AG09319 (cell line): ENCODE measurements at regions not wholly inside any gene's neighbourhood (a gene's known extent, or its start where the extent isn't known, plus 50 kb on each side); places are given as distances from the start of the nearest gene placed in this dataset.

ENCODE experiments used
- DNase-seq: peaks from one replicate; pipeline ENCODE4 v3.0.0-alpha.2; 2010; ENCODE audit warnings: low read depth; ENCODE audit errors: extremely low read depth
- TF ChIP-seq, protein P1 (sequence below): IDR thresholded peaks from 2 replicates; pipeline ENCODE4 v1.5.1; 2011; ENCODE audit warnings: low read depth, mild to moderate bottlenecking, inconsistent platforms, low read length, moderate library complexity

DNA sequence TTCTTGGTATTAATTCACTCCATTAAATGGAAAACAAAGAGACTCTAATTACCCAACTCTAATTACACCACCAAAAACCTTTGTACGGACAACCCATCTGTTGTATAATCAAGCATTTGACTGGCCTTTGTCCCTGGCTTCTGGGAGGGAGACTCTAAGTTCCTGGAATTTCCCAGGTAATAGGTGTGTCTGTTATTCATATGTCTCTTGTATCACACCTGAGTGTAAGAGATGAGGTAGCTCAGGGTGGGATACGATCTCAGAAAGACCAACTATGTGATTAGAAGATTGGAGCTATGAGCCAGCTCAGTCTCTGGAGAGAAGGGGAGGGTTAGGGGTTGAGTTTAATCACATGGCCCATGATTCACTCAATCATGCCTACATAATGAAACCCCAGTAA is 94.7 kb upstream of the PLXNC1 start:
- TF ChIP-seq, protein P1, sequence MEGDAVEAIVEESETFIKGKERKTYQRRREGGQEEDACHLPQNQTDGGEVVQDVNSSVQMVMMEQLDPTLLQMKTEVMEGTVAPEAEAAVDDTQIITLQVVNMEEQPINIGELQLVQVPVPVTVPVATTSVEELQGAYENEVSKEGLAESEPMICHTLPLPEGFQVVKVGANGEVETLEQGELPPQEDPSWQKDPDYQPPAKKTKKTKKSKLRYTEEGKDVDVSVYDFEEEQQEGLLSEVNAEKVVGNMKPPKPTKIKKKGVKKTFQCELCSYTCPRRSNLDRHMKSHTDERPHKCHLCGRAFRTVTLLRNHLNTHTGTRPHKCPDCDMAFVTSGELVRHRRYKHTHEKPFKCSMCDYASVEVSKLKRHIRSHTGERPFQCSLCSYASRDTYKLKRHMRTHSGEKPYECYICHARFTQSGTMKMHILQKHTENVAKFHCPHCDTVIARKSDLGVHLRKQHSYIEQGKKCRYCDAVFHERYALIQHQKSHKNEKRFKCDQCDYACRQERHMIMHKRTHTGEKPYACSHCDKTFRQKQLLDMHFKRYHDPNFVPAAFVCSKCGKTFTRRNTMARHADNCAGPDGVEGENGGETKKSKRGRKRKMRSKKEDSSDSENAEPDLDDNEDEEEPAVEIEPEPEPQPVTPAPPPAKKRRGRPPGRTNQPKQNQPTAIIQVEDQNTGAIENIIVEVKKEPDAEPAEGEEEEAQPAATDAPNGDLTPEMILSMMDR, result no peak
- DNase-seq, result no peak

DNA sequence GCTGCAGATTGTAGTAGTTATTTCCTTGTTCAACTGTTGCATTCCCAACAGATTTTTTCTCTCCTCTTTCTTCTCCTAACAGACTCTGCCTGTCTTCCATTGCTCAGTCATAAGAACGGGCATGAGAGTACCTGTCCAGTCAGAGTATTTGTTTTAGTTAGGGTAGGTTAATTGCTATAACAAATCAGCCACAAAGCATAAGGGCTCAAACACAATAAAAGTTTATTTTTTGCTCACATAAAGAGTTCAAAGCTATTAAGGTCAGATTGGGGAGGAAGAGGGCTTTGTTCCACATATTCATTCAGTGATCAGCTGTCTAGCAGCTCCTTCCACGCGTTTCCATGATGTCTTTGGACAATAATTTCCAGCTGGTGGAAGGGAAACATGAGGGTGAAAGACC is 92.8 kb upstream of the PLXNC1 start:
- TF ChIP-seq, protein P1, result no peak
- no peak for DNase-seq

DNA sequence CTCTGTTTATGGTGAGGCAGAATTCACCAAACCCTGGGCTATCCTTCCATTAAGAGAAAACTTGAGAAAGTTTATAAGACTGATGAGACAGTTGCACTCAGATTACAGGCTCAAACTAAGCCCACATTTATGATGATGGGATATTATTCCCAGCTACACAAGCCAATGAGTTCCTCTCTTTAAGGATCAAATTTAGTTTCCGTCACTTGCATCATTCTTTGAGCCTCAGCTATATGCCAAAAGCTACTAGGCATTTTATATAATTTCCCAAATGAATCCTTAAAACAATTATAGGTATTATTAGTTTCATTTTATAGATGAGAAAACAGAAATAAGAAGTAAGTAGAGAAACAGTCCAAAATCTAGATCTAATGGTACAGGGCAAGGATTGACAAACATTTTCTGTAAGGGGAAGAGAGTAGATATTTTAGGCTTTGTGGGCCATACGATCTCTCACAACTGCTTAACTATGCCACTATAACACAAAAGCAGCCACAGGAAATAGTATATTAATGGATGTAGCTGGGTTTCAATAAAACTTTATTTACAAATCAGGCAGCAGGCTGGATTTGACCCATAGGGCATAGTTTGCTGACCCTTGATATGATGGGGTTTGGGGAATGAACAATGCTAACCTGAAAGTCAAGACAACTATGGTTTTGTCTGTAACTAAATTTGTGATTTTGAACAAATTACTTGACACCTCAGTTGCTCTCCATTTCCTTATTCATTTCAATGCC is 91.8 kb upstream of the PLXNC1 start:
- TF ChIP-seq, protein P1, result no peak
- no peak for DNase-seq

DNA sequence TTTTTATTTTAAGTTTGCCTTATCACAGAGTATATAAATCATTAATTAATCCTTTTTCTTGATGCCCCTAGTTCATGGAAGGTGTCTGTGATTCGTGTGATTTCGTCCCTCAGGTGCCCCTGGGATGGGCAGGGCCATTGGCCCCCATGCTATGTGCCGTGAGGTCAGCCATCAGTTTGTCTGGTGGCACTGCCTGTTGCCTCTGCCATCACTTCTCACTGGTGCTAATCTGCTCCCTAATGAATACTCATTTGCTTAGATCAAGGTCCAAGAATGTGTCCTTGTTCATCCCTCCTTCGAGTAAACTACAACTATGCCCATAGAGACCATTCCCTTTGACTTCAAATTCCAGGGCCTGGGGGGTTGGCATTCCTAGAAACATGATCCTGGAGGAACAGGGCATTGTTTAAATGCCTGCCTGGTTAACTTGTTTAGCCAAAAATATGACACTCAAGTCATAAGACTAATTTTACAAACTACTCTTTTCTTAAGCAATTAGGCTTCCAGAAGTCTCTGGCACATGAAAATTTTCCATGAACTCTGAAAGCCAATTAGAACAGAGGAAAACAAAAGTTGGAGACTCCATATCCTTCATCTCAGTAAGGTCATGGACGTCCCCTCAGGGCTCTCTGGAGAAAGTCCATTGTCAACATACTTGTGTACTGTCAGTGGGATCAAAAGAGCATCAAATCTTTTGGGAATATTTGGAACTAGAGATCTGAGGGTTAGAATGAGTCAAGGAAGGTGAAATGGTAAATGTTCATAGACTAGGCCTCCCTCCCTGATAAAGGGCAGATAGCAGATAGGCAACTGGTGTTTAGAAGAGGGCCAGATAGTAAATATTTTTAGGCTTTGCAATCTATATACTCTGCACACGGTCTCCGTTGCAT is 90.9 kb upstream of the PLXNC1 start:
- TF ChIP-seq, protein P1, result no peak
- no peak for DNase-seq

DNA sequence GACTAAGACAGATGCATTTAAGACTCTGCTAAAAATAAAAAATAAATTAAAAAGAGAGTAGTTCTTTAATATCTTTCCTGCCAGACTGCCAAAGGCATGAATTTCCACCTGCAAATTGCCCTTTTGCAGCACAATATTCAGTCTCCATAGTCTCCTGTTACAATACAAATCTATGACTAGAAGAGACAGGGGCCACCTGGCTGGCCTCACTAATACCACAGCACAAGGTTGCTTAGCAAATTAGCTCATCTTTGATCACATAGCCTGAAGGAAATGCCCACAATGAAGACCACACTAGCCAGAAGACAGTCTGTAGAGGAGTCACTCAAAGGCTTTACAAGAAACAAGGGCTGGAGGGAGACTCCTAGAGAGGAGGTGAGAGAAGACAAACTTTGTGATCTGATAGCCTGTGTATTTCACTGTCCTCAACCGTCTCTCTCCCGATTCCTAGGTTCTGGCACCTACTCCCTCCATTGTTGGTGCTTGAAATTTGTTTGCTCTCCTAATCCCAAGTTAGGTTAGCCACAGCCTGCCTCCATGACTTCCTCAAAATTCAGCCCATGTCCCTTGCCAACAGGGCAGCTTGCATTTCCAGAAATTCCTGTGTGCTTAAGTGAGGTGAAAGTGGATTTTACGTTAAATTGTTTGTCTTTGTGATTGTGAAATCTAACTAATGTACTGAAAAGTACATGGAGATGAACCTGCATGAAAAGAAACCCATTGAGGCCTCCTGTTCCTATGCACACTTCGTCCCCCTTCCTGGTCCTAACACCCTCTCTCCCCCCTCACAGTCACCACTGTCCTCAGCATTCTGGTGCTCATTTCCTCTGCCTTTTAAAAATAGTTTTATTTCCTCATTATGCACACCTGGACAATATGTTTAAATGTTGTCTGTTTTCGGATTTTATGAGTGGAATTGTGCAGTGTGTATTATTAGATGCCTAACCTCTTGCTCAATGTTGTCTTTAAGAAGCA is 88.7 kb upstream of the PLXNC1 start:
- TF ChIP-seq, protein P1, result no peak
- DNase-seq, result no peak

DNA sequence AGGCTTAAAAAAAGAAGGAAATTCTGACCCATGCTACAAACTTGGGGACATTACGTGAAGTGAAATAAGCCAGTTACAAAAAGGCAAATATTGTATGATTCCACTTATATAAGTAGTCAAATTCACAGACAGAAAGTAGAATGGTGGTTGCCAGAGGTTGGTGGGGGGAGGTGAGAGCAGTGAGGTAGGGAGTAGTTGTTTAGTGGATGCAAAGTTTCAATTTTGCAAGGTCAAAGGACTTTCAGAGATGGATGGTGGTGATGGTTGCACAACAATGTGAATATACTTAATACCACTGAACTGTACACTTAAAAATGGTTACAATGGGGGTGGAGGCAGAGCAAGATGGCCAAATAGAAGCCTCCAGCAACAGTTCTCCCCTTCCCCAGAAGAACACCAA is 86.2 kb upstream of the PLXNC1 start:
- TF ChIP-seq, protein P1, result no peak
- no peak for DNase-seq
